D721Med (cell line): ENCODE measurements at regions not wholly inside any gene's neighbourhood (a gene's known extent, or its start where the extent isn't known, plus 50 kb on each side); places are given as distances from the start of the nearest gene placed in this dataset.

ENCODE experiments used
- DNase-seq: peaks from one replicate; pipeline ENCODE4 v3.0.0; 2011; ENCODE audit warnings: low spot score; ENCODE audit not compliant: insufficient read length
- FAIRE-seq: peaks from 2 replicates; lab custom pipeline; 2011; peaks lifted over from hg19 to GRCh38; lab: Jason Lieb, UNC
- CTCF ChIP-seq: IDR thresholded peaks from 2 replicates; pipeline ENCODE4 v1.5.1; 2012; ENCODE audit warnings: mild to moderate bottlenecking, control low read depth; ENCODE audit not compliant: insufficient read depth; ENCODE audit errors: missing control alignments

- no peak for FAIRE-seq
- no peak for DNase-seq
- TF ChIP-seq CTCF: no peak
Measured at GRCh38 chr7:18288322-18289037, 207.1 kb upstream of the HDAC9 start.

GRCh38 chr7:18289788-18290187 is 205.8 kb upstream of the HDAC9 start:
- FAIRE-seq: no peak

GRCh38 chr7:18290223-18290622 is 205.3 kb upstream of the HDAC9 start:
- FAIRE-seq: no peak
- no peak for TF ChIP-seq CTCF
- DNase-seq: no peak

More at GRCh38 chr7:18289788-18290187, 205.8 kb upstream of the HDAC9 start:
- no peak for TF ChIP-seq CTCF
- no peak for DNase-seq

- FAIRE-seq: no peak
- no peak for DNase-seq
- no peak for TF ChIP-seq CTCF
Measured at GRCh38 chr7:18290865-18291264, 204.7 kb upstream of the HDAC9 start.

- FAIRE-seq: no peak
- TF ChIP-seq CTCF: no peak
- no peak for DNase-seq
Measured at GRCh38 chr7:18292584-18292983, 203.0 kb upstream of the HDAC9 start.

- DNase-seq (no peak), FAIRE-seq (no peak)
Measured at GRCh38 chr7:18293759-18294158, 201.8 kb upstream of the HDAC9 start.

More at GRCh38 chr7:18293759-18294158, 201.8 kb upstream of the HDAC9 start:
- TF ChIP-seq CTCF: no peak
